Caco-2 (cell line): ENCODE measurements at regions not wholly inside any gene's neighbourhood (a gene's known extent, or its start where the extent isn't known, plus 50 kb on each side); places are given as distances from the start of the nearest gene placed in this dataset.

Source experiments
- BruUV-seq: library from RNA; stranded (reverse); fragments of 400-500 nt; replicated peaks from 2 replicates; lab custom pipeline; 2021; lab: Mats Ljungman, UMichigan
- CTCF ChIA-PET: fragments of 300-600 bp; sonication (Branson Sonifier 250); formaldehyde crosslinking; loops from one replicate; lab custom pipeline; 2022; ENCODE audit warnings: antibody characterized with exemption; lab: Charles Lee
- POLR2A ChIA-PET: fragments of 300-600 bp; sonication (Branson Sonifier 250); formaldehyde crosslinking; loops from one replicate; lab custom pipeline; 2022; ENCODE audit warnings: antibody characterized with exemption; lab: Charles Lee
- DNase-seq, 2 experiments: peaks; one replicate each; pipeline versions ENCODE4 v3.0.0 to v3.0.0-alpha.2; 2020 to 2022
- H3K27me3 ChIP-seq: replicated peaks from 2 replicates; pipeline ENCODE4 v1.6.0; 2011; ENCODE audit warnings: low read length; ENCODE audit not compliant: control insufficient read depth, insufficient read depth
- H3K36me3 ChIP-seq: 2 replicates; pipeline ENCODE4 v1.5.1; 2011; ENCODE audit warnings: low read length; ENCODE audit not compliant: control insufficient read depth, insufficient read depth
- H3K4me1 ChIP-seq: fragments of 250-450 bp; sonication (Bioruptor Pico); 2 replicates; pipeline ENCODE4 v1.5.1; 2020; ENCODE audit warnings: mild to moderate bottlenecking
- H3K4me3 ChIP-seq: 2 replicates; pipeline ENCODE4 v1.5.1; 2011; ENCODE audit warnings: low read depth, mild to moderate bottlenecking, control low read depth, low read length
- H3K9me3 ChIP-seq: fragments of 250-450 bp; sonication (Bioruptor Pico); 2 replicates; pipeline ENCODE4 v1.5.1; 2020; ENCODE audit warnings: mild to moderate bottlenecking, moderate library complexity
- H3K27ac Mint-ChIP-seq: one replicate; pipeline ENCODE4 v1.8.0; 2022; ENCODE audit warnings: mixed read lengths; ENCODE audit not compliant: unreplicated experiment
- H3K27me3 Mint-ChIP-seq: one replicate; pipeline ENCODE4 v1.8.0; 2022; ENCODE audit warnings: mixed read lengths; ENCODE audit not compliant: insufficient read depth, unreplicated experiment
- H3K36me3 Mint-ChIP-seq: one replicate; pipeline ENCODE4 v1.8.0; 2022; ENCODE audit warnings: mild to moderate bottlenecking, mixed read lengths; ENCODE audit not compliant: insufficient read depth, unreplicated experiment
- H3K4me1 Mint-ChIP-seq: one replicate; pipeline ENCODE4 v1.8.0; 2022; ENCODE audit warnings: low read depth, mixed read lengths; ENCODE audit not compliant: unreplicated experiment
- H3K4me3 Mint-ChIP-seq: one replicate; pipeline ENCODE4 v1.8.0; 2022; ENCODE audit warnings: mild to moderate bottlenecking, moderate library complexity, mixed read lengths; ENCODE audit not compliant: unreplicated experiment
- H3K9me3 Mint-ChIP-seq: one replicate; pipeline ENCODE4 v1.8.0; 2022; ENCODE audit warnings: mixed read lengths; ENCODE audit not compliant: unreplicated experiment
- CTCF ChIP-seq, 2 experiments: fragments of 200-600 bp in 1 of 2; IDR thresholded peaks; 1 replicate in 1 of 2; 2 replicates in 1 of 2; pipeline versions ENCODE4 v1.5.1 to v1.8.0; 2011 to 2022; ENCODE audit warnings: antibody characterized with exemption in 1 of 2, control low read depth in 1 of 2, inconsistent platforms in 1 of 2, low read depth in 1 of 2, low read length in 1 of 2, mild to moderate bottlenecking in 1 of 2, moderate library complexity in 1 of 2; ENCODE audit not compliant: insufficient read depth in 1 of 2, severe bottlenecking in 1 of 2, unreplicated experiment in 1 of 2
- intact Hi-C: fragments of 100-400 bp; cut with micrococcal nuclease; formaldehyde crosslinking; loops from one replicate; pipeline ENCODE4 v1.10.0; 2022; ENCODE audit not compliant: unreplicated experiment

- peaks cover 3% of the 10 kb centered on the region; the same call in 1 of the 2 replicates for H3K9me3 ChIP-seq
- POLR2A ChIA-PET, result no interaction called here
- H3K9me3 Mint-ChIP-seq, result no peaks in the 10 kb centered on the region
- no peaks in the 10 kb centered on the region for H3K4me1 Mint-ChIP-seq
- H3K36me3 ChIP-seq, result no peaks in the 10 kb centered on the region
- no peak overlapping the region for H3K4me3 ChIP-seq
- H3K27me3 ChIP-seq, result no peaks in the 10 kb centered on the region
- no peak for TF ChIP-seq CTCF (IDR thresholded peaks at IDR 0.05; ENCODE audit: insufficient read depth in 1 of 2, low read depth in 1 of 2, low read length in 1 of 2, severe bottlenecking in 1 of 2, unreplicated experiment in 1 of 2)
- no TSS peak for BruUV-seq
- peaks cover 5% of the 10 kb centered on the region for H3K36me3 Mint-ChIP-seq
- H3K27ac Mint-ChIP-seq, result no peak overlapping the region
- intact Hi-C loops, result no loop called here
- H3K4me3 Mint-ChIP-seq, result no peak overlapping the region
- no peaks in the 10 kb centered on the region for H3K27me3 Mint-ChIP-seq
- CTCF ChIA-PET, result interaction anchor here (0.7 kb wide), 1 partner anchor 111 kb away, joined by 4 read pairs; no protein-coding TSS in a partner anchor
- H3K4me1 ChIP-seq, result no peaks in the 10 kb centered on the region
- DNase-seq, result no peak
These were observed 127.9 kb downstream of the COPRS start for GRCh38 chr17:31731118-31731517.

- H3K27me3 Mint-ChIP-seq, result no peaks in the 10 kb centered on the region
- no peak for DNase-seq
- H3K4me1 ChIP-seq, result no peaks in the 10 kb centered on the region
- H3K4me1 Mint-ChIP-seq, result no peaks in the 10 kb centered on the region
- H3K36me3 Mint-ChIP-seq, result peaks cover 5% of the 10 kb centered on the region
- no peaks in the 10 kb centered on the region for H3K36me3 ChIP-seq
- no peak overlapping the region for H3K4me3 ChIP-seq
- no peak overlapping the region for H3K27ac Mint-ChIP-seq
- H3K9me3 ChIP-seq, result peaks cover 3% of the 10 kb centered on the region; the same call in 1 of the 2 replicates
- no TSS peak for BruUV-seq
- intact Hi-C loops, result no loop called here
- H3K4me3 Mint-ChIP-seq, result no peak overlapping the region
- ChIA-PET CTCF (no interaction called here), POLR2A (no interaction called here)
- no peaks in the 10 kb centered on the region for H3K9me3 Mint-ChIP-seq
- H3K27me3 ChIP-seq, result no peaks in the 10 kb centered on the region
- TF ChIP-seq CTCF (IDR thresholded peaks at IDR 0.05; ENCODE audit: insufficient read depth in 1 of 2, low read depth in 1 of 2, low read length in 1 of 2, severe bottlenecking in 1 of 2, unreplicated experiment in 1 of 2), result no peak
These were observed 132.0 kb downstream of the COPRS start for GRCh38 chr17:31726980-31727427.

- no peak overlapping the region for H3K4me3 Mint-ChIP-seq
- ChIA-PET CTCF (interaction anchor here (0.6 kb wide), 1 partner anchor 167 kb away, joined by 3 read pairs; no protein-coding TSS in a partner anchor), POLR2A (no interaction called here)
- BruUV-seq, result no TSS peak
- Histone ChIP-seq H3K9me3 (no peaks in the 10 kb centered on the region), H3K4me3 (no peak overlapping the region), H3K27me3 (no peaks in the 10 kb centered on the region), H3K36me3 (no peaks in the 10 kb centered on the region), H3K4me1 (no peaks in the 10 kb centered on the region)
- no peak for TF ChIP-seq CTCF (IDR thresholded peaks at IDR 0.05; ENCODE audit: insufficient read depth in 1 of 2, low read depth in 1 of 2, low read length in 1 of 2, severe bottlenecking in 1 of 2, unreplicated experiment in 1 of 2)
- intact Hi-C loops, result no loop called here
- DNase-seq, result no peak
- H3K36me3 Mint-ChIP-seq, result no peaks in the 10 kb centered on the region
- H3K9me3 Mint-ChIP-seq, result no peaks in the 10 kb centered on the region
- no peaks in the 10 kb centered on the region for H3K4me1 Mint-ChIP-seq
- H3K27ac Mint-ChIP-seq, result no peak overlapping the region
- no peaks in the 10 kb centered on the region for H3K27me3 Mint-ChIP-seq
These were observed 134.4 kb downstream of the COPRS start for GRCh38 chr17:31724619-31725018.
